CD1c-positive myeloid dendritic cell (primary cell): ENCODE measurements at regions not wholly inside any gene's neighbourhood (a gene's known extent, or its start where the extent isn't known, plus 50 kb on each side); places are given as distances from the start of the nearest gene placed in this dataset.
"Not testable (repeated sequence)": the region's sequence is repeated elsewhere in the genome, so short reads cannot be mapped to it uniquely, and the experiment has no call there.

Experiments used
- DNase-seq: peaks from one replicate; pipeline ENCODE4 v3.0.0-alpha.2; 2016; ENCODE audit errors: extremely low spot score

DNA sequence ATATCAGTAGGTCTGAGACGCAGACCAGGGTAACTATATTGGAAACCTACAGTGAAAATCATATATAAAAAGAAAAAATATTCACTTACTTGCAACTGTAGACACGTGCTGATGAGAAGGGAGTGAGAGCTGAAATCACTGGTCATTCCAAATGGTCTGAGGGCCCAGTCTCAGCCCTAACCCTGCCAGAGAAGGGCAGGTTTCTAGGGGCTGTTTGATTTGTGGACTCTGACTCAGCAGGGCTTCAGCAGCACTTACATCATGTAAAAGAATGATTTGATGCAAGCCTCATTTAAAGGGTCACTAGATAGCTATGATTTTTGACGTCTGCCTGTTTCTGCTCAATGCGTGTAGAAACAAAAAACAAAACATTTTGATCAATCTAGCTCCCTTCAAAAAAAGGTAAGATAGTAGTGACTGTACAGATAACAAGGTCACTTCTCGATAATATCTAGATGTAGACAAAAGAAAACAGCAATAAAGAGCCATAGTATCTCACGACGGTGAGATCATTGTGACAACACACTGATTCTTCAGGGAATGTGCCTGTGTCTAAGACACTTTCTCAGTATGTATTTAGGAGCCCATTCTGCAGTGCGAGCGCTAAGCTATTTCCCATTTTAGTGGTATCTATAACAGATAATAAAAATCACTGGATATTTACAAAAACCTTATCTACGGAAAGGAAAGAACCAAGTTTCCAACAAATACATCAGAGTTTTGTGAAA lies 307.2 kb downstream of the HIVEP2 start:
- DNase-seq = no peak

DNA sequence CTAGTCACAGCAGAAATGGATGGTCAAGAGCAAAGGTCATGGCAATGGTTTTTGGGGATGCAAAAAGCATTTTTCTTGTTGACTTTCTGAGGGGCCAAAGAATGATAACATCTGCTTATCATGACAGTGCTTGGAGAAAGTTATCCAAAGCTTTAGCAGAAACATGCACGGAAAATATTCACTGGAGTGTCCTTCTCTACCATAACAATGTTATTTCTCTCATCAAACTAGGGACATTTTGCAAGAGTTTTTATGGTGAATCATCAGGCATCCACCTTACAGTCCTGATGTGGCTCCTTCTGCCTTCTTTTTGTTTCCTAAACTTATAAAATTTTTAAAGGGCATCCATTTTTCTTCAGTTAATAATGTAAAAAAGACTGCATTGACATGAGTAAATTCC lies 302.3 kb downstream of the HIVEP2 start:
- no peak for DNase-seq

DNA sequence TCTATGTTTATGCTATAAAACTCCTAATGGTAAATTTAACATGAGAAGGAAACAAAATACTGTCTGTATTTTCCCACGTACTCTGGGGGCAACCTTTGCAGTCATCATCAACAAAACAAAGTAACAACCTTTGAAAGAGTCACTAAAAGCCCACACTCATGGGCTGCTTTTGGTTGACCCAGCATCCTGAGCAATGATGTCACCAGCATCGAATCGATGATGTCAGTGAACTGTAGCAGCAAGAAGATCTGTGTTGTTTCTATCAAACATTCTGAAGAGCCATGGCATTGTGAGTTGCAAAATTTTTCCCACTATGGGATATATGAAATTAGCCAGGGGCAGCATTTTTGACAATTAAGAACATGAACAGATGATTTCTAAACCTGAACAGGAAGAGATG lies 300.1 kb downstream of the HIVEP2 start:
- DNase-seq = no peak

DNA sequence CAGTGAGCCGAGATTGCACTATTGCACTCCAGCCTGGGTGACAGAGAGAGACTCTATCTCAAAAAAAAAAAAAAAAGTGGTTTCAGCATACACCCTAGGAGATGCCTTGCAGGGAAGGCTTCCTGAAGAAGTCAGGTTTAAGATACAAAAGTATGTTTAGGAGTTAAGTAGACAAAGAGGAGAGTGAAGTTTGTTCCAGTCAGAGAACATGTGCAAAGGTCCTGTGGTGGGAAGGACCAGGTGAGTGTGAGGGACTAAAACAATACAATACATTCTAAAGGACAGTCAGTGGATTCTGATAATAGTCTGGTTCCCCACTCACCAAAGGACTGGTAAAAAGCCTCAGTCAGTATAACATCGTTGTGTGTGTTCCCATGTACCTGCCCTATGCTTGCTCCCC lies 299.3 kb downstream of the HIVEP2 start:
- no peak for DNase-seq

DNA sequence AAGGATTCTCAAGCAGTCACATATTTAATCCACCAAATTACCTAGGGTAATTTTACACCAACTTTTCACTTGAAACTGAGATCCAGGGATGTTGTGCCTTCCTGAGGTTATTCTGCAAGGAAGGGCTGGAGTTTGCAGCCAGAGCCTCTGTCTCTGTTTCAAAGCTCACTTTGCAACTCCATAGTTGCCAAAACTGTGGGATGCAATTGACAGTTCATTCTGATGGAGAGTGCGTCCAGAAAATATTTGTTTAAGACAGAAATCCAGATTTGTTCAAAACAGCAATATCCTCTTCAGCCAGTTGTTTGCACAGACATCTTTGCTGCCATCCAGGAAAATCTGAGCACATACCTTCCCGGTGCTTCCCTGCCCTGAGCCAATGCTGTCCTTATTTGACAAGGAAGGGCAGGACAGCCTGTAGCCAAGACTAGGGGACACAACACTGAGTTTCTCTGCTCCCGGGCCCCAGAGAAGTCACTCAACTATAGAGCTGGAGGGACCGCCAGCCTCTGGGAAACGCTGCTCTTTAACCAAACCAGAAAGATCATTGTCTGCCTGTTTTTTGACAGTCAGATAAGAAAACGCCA lies 297.4 kb downstream of the HIVEP2 start:
- DNase-seq = no peak

DNA sequence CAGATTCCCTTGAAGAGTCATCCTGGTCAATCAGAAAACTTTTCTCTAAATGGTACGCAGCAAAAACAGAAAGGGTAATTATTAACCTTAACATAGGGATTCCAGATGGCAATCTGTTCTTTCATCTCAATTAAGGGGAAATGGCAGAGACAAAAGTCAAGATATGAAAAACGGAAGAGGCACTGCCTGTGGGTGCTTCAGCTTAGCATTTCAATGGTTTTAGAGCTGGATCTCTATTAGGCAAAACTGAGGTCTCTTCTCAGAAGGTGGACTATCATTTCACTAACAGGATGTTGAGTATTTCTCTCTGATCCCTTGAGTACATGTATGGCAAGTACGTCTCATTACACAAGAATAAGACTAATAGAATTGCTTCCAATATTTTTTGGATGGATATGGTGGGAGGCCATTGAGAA lies 296.9 kb downstream of the HIVEP2 start:
- DNase-seq = no peak

DNA sequence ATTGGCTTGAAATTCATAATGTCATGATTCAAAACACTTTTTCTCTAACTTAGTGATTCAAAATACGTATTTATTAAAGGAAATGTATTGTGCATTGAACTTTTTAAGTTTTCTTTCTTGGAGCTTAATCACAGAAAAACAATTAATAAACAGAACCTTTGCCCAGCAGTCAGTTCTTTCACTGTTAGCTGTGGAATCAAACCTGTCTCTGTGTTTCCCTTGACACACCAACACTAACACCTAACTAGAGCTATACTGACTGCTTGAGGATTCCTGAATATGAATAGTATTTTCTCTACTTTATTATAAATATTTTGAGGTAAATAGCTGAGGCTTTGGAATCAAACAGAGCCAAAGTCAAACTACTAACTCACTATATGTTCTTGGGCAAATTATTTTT lies 296.4 kb downstream of the HIVEP2 start:
- DNase-seq = no peak

DNA sequence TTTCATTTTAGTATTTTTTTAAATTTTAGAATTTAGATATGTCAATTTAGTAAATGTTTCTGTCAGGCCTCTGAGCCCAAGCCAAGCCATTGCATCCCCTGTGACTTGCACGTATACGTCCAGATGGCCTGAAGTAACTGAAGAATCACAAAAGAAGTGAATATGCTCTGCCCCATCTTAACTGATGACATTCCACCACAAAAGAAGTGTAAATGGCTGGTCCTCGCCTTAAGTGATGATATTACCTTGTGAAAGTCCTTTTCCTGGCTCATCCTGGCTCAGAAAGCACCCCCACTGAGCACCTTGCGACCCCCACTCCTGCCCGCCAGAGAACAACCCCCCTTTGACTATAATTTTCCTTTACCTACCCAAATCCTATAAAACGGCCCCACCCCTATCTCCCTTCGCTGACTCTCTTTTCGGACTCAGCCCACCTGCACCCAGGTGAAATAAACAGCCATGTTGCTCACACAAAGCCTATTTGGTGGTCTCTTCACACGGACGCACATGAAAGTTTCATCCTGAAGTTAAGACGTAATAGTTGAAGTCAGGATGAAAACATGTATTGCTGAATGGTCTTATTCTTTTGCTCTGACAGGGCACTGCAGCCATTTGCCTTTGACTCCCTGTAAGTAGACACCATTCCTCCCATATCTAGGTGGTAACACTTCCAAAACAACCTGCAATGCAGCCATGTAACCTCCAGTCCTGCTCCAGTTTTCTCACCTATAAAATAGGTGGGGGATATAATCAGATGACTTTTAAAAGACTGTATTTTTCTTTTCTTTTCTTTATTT lies 295.3 kb downstream of the HIVEP2 start:
- DNase-seq = not testable (repeated sequence)

DNA sequence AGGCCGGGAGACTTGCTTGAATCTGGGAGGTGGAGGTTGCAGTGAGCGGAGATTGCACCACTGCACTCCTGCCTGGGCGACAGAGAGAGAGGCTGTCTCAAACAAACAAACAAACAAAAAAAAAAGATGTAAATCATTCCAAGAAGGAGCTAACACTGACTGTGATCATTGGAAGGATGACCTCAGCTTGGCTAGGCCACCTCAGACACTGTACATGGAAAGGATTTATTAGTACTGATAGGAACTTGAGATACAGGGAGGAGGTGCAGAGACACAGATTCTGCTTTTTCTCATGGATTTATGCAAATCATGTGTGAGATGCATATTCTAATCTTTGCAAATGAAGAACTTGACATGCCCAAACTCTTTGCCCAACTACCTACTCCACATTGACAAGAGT lies 293.6 kb downstream of the HIVEP2 start:
- DNase-seq = no peak

DNA sequence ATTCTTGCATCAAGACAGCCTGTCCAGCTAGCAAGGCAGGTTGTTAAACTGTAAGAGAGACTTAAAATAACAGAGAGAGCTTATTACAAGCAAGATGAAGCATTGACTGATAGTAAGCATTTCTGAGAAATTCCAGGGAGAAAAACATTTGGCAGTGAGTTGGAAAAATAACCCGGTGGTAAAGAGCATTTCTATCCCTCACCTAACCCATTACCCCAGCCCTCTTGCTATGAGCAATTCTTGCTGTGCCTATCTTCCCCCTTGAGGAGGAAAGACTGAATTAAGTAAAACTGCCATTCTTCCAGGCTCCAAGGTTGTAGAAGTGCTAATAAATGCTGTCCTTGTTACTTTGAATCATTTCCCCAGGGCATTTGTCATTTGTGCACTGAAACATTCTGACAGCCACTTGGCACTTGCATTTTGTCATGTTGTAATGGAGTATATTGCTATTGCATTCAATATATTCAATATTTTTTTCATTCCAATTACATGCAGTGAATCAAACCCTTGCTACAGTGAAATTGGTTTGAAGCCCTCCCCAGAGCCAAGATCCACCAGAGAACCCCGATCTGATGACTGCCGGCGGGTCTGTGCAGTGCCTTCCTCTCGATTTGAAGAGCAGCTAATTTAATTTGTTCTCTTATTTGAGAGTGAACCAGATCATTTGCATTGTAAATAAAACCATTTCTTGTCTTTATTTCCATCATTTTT lies 291.1 kb downstream of the HIVEP2 start:
- DNase-seq = no peak

DNA sequence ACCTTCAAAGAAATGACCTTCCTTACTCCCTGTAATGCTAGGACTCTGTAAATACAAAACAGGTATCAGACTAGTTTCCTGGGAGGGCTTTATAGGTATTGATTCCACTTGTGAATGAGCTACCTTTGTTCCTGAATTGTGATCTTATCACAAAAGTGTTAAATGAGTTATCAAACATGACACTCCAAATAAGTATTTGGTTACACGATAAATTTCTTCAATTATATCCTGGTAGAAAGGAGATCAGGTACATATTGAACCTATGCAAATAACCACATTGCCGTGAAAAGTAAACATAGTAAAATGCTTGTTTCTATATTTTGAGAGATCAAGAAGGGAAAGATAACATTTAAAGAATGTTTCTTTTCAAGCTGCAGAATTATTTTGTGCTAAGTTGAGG lies 285.3 kb downstream of the HIVEP2 start:
- DNase-seq = no peak

DNA sequence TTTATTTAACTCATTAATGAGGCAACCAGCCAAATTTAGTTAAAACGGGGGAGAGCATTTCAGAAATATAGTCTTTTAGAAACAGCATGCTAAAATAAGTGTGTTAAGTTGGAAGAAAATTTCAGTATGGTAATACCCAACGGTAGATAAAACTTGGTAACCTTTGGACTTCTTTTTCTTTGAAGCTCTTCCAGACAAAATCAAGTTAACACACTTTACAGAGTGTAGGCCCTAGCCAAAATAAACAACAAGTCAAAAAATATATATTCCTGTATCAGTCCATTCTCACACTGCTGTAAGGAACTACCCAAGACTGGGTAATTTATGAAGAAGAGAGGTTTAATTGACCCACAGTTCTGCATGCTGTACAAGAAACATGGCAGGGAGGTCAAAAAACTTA lies 279.6 kb downstream of the HIVEP2 start:
- no peak for DNase-seq

DNA sequence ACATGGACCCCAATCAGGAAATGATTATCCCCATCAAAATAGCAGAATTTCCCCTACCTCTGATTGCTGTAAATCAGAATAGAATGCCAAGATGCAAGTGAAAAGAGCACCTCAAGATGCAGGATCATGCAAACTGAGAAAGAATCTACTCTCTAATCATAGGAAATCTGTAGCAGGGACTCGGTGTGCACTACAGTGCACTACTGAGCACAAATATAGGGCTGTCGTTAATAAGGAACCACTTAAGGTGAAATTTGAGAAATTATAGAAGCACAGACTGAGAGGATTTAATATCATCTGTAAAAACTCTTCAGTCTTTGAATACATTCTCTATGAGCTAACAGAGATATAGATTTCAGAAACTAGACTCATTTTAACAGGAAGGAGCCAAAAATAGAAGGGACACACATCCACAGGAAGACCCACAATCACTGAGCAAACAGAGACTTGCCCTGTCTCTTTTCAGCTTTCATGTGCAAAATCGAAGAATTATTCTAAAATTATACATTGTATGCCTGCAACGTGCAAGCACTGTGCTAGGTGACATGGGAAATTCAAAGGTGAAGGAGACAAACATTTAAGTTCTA lies 278.3 kb downstream of the HIVEP2 start:
- DNase-seq = no peak

DNA sequence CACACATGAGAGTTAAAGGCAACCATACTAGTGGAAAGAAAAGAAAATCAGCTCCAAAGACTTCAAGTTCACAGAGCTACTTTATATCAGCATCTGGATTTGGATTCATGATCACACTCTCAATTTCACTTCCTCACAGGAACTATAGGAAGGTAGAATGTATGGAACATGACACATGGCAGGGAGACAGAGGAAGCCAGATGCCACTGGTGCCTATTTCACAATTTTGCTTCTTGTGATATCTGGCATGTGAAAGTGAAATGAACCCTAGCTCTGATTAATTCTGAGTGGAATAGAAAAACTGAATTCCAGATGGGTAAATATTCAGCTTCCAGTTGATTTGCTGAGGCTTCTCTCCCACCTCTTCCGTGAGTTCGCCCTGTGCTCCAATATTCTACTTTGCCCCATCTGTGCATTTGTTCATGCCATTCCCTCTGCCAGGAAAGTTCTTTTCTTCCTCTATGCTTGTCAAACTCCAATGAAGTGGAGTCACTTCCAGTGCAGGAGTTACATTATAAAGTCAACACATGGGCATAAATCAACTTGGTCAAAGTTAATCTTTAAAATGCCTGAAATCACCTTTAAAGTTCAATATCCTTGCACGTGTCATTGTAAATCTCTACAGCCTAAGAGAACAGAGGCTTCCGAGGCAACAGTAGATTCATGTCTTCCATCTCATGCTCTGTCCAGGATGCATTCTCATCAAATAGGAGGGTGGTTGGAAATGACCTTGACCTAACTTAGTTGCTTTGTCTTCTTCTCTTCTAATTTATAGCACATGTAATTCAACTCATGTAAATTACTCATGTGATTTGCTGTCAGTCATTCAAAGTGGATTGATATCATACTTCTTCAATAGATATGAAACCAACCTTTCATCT lies 275.3 kb downstream of the HIVEP2 start:
- DNase-seq = no peak

DNA sequence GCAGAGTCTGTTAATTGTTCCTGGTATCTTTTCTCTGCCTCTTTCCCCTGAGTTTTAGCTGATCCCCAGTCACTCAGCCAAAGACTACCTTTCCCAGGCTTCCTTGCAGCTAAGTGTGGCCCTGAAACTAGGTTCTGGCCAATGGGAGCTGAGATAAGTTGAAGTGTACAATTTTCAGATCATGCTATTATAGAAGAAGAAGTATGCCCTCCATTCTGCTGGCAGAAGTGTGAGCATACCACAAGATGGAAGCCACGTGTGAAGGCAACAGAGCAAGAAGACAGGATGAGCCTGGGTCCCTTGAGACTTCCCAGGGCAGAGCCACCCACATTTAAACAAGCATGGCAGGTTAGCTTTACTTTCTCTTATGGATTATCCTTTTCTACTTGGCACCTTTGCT lies 273.2 kb downstream of the HIVEP2 start:
- DNase-seq = no peak

DNA sequence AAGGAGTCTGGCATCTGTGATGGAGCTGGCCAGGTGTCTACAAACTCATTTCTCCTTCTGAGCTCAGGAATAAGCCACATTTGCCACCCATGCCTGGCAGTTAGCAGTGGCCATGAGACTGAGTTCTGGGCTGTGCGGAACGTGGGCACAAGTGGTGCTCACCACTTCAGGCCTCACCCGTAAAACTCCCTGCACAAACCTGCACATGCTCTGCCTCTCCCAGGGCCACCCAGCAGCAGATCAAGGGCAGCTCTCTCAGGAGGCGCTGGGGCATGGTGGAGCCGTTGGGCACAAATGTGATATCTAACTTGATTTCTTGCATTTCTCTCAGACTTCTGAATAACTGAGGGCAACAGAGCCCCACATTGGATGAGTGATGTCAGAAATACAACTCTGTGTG lies 269.5 kb downstream of the HIVEP2 start:
- DNase-seq = no peak

DNA sequence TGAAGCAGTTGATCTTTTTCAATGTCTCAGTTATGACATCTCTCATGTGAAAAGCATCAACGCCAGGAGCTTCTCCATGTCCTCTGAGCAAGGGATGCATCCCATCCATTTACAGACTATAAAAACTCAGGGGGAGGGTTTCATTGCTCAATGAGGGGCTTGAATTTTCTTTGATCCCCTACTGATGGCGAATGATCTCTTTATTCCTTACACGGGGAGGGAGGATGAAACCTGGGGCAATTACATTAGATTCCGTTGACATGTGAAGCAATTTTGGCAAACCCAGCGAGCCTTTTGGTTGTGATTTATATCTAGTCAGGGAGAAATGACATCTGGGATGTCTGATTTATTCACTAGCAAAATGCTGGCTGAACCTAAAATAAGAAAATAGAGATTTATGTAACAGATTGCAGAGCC lies 268.9 kb downstream of the HIVEP2 start:
- no peak for DNase-seq

DNA sequence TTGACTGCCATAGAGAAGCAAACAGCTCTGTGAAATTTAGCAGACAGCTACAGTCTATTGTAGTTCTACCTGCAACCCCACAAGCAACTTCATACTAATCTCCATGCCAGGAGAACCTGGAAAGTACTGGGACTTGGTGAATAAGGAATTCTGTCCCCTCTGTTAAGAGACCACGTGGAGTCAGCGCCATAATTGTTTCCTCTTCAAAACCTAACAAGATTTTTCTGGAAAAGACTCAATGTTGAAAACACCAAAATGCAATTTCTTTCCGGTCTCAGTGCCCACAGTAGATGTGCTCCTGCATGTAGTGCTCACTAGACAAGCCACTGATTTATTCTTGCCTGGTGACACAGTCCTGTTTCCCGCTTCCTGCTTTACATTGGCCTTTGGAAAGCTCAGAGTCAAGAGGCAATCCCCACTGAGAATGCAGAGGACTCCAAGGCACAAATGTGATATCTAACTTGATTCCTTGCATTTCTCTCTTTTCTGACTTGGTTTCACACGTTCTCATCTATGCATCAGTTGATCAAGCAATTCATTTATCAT lies 268.3 kb downstream of the HIVEP2 start:
- no peak for DNase-seq

DNA sequence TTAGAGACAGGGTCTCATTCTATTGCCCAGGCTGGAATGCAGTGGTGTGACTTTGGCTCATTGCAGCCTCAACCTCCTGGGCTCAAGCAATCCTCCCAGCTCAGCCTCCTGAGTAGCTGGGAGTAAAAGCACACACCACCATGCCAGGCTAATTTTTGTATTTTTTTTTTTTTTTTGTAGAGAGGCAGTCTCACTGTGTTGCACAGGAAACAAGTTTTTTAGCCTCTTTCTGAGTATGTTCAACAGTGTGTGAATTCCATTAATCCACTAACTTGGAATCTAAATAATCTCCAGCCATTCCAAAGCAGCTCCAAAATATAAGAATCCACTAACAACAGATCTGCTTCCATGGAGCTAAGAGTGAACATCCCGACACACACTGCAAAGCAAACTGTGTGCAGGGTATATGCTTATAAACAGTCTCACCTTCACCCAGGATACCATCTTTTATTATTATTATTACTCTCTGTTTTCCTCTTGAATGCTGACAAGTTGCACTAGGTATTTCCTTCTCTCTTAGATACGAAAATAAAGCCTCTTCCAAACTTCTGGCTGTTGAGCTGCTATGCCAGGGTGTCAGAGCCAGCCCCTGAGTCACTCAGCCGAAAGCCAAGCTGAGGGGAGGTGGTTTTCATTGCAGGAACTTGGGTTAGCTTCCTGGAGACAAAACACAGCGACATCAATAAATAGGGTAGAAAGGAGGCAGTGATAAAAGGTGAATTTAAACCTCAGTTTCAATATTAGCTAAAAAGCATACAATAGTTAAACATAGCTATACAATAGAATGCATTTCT lies 264.9 kb downstream of the HIVEP2 start:
- no peak for DNase-seq

DNA sequence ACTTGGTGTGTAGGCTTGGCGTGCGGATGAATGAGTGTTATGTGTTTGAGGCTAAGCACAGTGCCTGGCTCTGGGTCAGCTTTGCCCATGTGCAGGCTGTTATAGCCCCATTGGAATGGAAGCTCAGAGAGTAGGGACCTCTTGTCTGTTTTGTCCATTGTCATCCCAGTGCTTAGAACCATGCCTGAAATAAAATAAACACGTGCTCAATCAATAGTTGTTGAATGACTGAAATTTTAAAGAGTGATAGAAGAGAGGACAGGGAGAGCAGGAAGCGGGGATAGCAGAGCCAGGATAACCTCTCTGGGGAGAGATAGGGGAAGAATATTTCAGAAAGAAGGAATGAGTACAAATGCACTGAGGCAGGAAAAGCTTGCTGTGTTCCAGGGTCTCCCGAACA lies 263.9 kb downstream of the HIVEP2 start:
- no peak for DNase-seq
